ENCODE measurements at regions not wholly inside any gene's neighbourhood (a gene's known extent, or its start where the extent isn't known, plus 50 kb on each side); places are given as distances from the start of the nearest gene placed in this dataset.

- TF ChIP-seq ZNF207 (IDR thresholded peaks at IDR 0.05; ENCODE audit: borderline replicate concordance) (no peak), TAF1 (IDR thresholded peaks at IDR 0.05; ENCODE audit: borderline replicate concordance, low read depth, low read length) (no peak)
- TF ChIP-seq, protein P1, sequence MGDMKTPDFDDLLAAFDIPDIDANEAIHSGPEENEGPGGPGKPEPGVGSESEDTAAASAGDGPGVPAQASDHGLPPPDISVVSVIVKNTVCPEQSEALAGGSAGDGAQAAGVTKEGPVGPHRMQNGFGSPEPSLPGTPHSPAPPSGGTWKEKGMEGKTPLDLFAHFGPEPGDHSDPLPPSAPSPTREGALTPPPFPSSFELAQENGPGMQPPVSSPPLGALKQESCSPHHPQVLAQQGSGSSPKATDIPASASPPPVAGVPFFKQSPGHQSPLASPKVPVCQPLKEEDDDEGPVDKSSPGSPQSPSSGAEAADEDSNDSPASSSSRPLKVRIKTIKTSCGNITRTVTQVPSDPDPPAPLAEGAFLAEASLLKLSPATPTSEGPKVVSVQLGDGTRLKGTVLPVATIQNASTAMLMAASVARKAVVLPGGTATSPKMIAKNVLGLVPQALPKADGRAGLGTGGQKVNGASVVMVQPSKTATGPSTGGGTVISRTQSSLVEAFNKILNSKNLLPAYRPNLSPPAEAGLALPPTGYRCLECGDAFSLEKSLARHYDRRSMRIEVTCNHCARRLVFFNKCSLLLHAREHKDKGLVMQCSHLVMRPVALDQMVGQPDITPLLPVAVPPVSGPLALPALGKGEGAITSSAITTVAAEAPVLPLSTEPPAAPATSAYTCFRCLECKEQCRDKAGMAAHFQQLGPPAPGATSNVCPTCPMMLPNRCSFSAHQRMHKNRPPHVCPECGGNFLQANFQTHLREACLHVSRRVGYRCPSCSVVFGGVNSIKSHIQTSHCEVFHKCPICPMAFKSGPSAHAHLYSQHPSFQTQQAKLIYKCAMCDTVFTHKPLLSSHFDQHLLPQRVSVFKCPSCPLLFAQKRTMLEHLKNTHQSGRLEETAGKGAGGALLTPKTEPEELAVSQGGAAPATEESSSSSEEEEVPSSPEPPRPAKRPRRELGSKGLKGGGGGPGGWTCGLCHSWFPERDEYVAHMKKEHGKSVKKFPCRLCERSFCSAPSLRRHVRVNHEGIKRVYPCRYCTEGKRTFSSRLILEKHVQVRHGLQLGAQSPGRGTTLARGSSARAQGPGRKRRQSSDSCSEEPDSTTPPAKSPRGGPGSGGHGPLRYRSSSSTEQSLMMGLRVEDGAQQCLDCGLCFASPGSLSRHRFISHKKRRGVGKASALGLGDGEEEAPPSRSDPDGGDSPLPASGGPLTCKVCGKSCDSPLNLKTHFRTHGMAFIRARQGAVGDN (IDR thresholded peaks at IDR 0.05): no peak
Measured at GRCh38 chr4:96766359-96766758, 926.5 kb downstream of the PDHA2 start (continued).

GRCh38 chr4:96767815-96768480, 928.1 kb downstream of the PDHA2 start:
- in situ Hi-C loops (cut with MboI) (no loop called here), intact Hi-C loops (cut with micrococcal nuclease; ENCODE audit: unreplicated experiment) (no loop called here)
- H3K4me1 ChIP-seq (ENCODE audit: control insufficient read depth, insufficient read depth, low read length): no peaks in the 10 kb centered on the region
- no peaks in the 10 kb centered on the region for H3K79me2 ChIP-seq (ENCODE audit: control insufficient read depth, insufficient read depth, low read length)
- no peak overlapping the region for H3K4me3 ChIP-seq
- H3K4me2 ChIP-seq (ENCODE audit: control insufficient read depth, insufficient read depth): no peak overlapping the region
- no peak for TF ChIP-seq SREBF1 (IDR thresholded peaks at IDR 0.05; ENCODE audit: low read length)
- TF ChIP-seq RELB (IDR thresholded peaks at IDR 0.05; ENCODE audit: low read depth): no peak
- no peak for TF ChIP-seq ASH2L (IDR thresholded peaks at IDR 0.05; ENCODE audit: borderline replicate concordance, low read depth)
- no peak for TF ChIP-seq CBX5 (IDR thresholded peaks at IDR 0.05; ENCODE audit: low read depth)
- no peak for TF ChIP-seq BHLHE40 (IDR thresholded peaks at IDR 0.05; ENCODE audit: borderline replicate concordance in 1 of 2, low read depth in 2 of 2, low read length in 1 of 2)
- TF ChIP-seq POU2F2 (IDR thresholded peaks at IDR 0.05; ENCODE audit: borderline replicate concordance, low read depth, low read length): no peak
- TF ChIP-seq POLR2AphosphoS5 (IDR thresholded peaks at IDR 0.05; ENCODE audit: low read length): no peak
- no peak for DNase-seq (ENCODE audit: low read depth, low spot score)
- FAIRE-seq: no peak
- H3K36me3 ChIP-seq (ENCODE audit: control insufficient read depth in 2 of 2, insufficient read depth in 2 of 2, low read length in 1 of 2): no peaks in the 10 kb centered on the region
- ChIA-PET POLR2A (no interaction called here), SMC1A (ENCODE audit: uncharacterized antibody, unreplicated experiment) (no interaction called here), CTCF (no interaction called here), RAD21 (ENCODE audit: unreplicated experiment) (no interaction called here)
- H3K9ac ChIP-seq (ENCODE audit: control insufficient read depth, insufficient read depth, low read length): no peak overlapping the region
- 25% methylated on average over 5 of the region's 5 CpGs for WGBS (ENCODE audit: insufficient coverage, insufficient replicate concordance, low lambda C conversion rate, missing lambda C conversion rate)
- BruUV-seq (replicated peaks): no TSS peak
- ATAC-seq: no peak
- H4K20me1 ChIP-seq (ENCODE audit: control insufficient read depth, insufficient read depth): no peaks in the 10 kb centered on the region
- H3K27ac ChIP-seq (ENCODE audit: control insufficient read depth, insufficient read depth): no peak overlapping the region
- no peaks in the 10 kb centered on the region for H3K27me3 ChIP-seq (replicated peaks in 1 of 2; ENCODE audit: control insufficient read depth in 2 of 2, insufficient read depth in 2 of 2, low read length in 1 of 2)
- no peak overlapping the region for H2AFZ ChIP-seq (ENCODE audit: control insufficient read depth, low read depth, low read length)
- no peaks in the 10 kb centered on the region for H3K9me3 ChIP-seq (replicated peaks; ENCODE audit: control insufficient read depth, insufficient read depth, low read length)

Measured in GM12878 (cell line).